OCI-LY7 (cell line): ENCODE measurements at regions not wholly inside any gene's neighbourhood (a gene's known extent, or its start where the extent isn't known, plus 50 kb on each side); places are given as distances from the start of the nearest gene placed in this dataset.
"Not testable (repeated sequence)": the region's sequence is repeated elsewhere in the genome, so short reads cannot be mapped to it uniquely, and the experiment has no call there.

Experiments used
- CTCF ChIP-seq: fragments of 200-600 bp; sonication (generic); conservative IDR thresholded peaks from 2 replicates; pipeline ENCODE4 v1.5.1; 2014; ENCODE audit warnings: mild to moderate bottlenecking, antibody characterized with exemption, low read length, moderate library complexity, mixed read lengths
- EZH2phosphoT487 ChIP-seq: fragments of 200-600 bp; sonication (generic); IDR thresholded peaks from 2 replicates; pipeline ENCODE4 v1.6.1; 2018; ENCODE audit warnings: low read depth, borderline replicate concordance, mild to moderate bottlenecking, mixed run types, antibody characterized with exemption, low read length, moderate library complexity, mixed read lengths

GRCh38 chr16:33713710-33714538 is 254.5 kb downstream of the TP53TG3F start:
- TF ChIP-seq CTCF, EZH2phosphoT487: not testable (repeated sequence)
